Mesodermal cell (in vitro differentiated cells): ENCODE measurements at regions not wholly inside any gene's neighbourhood (a gene's known extent, or its start where the extent isn't known, plus 50 kb on each side); places are given as distances from the start of the nearest gene placed in this dataset.

Experiments
- H3K27ac ChIP-seq: 2 replicates; pipeline ENCODE4 v1.7.0; 2013; ENCODE audit warnings: mild to moderate bottlenecking, low read depth, low read length, moderate library complexity; ENCODE audit not compliant: severe bottlenecking
- H3K36me3 ChIP-seq: 2 replicates; pipeline ENCODE4 v1.7.1; 2013; ENCODE audit warnings: mild to moderate bottlenecking, low read length, moderate library complexity; ENCODE audit not compliant: control insufficient read depth, insufficient read depth
- H3K4me1 ChIP-seq: one replicate; pipeline ENCODE4 v1.7.1; 2013; ENCODE audit warnings: mild to moderate bottlenecking, low read length; ENCODE audit not compliant: insufficient read depth, control insufficient read depth, poor library complexity, severe bottlenecking
- H3K4me3 ChIP-seq: 2 replicates; pipeline ENCODE4 v1.7.0; 2013; ENCODE audit warnings: low read length, control low read depth, mild to moderate bottlenecking; ENCODE audit not compliant: insufficient read depth, poor library complexity, severe bottlenecking; ENCODE audit errors: extremely low read depth
- H3K9me3 ChIP-seq: 2 replicates; pipeline ENCODE4 v1.7.1; 2013; ENCODE audit warnings: mild to moderate bottlenecking, low read length, moderate library complexity; ENCODE audit not compliant: control insufficient read depth
- WGBS, 2 experiments: methylation state at CpG; one replicate each; pipeline ENCODE4 v1.1.5; 2013; ENCODE audit warnings: missing lambda C conversion rate in 2 of 2; ENCODE audit not compliant: insufficient coverage in 2 of 2; 5-methylcytosine and 5-hydroxymethylcytosine counted together

GRCh38 chr5:89374144-89374784, 491.3 kb upstream of the MEF2C start:
- H3K4me1 ChIP-seq: no peaks in the 10 kb centered on the region
- no CpG with 5 or more reads among the region's 1 CpG for WGBS, 2 experiments
- H3K36me3 ChIP-seq: no peaks in the 10 kb centered on the region
- no peak overlapping the region for H3K27ac ChIP-seq
- H3K4me3 ChIP-seq: no peak overlapping the region
- no peaks in the 10 kb centered on the region for H3K9me3 ChIP-seq

DNA sequence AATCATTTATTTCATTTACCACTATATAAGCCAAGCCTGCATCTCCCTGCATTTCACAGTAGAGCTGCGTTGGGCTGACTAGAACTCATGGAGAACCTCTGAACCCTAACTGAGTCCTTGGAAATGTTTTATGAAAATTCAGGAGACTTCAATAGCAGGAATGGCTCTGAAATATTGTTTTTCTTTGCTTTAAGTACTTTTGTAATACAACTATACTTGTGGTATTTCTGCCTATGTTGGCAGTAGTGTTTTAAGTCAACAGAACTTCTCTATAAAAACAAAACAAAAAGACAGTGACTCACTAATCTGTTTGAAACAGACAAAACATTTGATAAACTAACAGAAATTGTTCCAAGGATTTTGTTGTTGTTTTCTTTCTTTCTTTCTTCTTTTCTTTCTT, 489.2 kb upstream of the MEF2C start:
- H3K36me3 ChIP-seq: no peaks in the 10 kb centered on the region
- WGBS, 2 experiments: 100% methylated on average over 1 of the region's 1 CpG

DNA sequence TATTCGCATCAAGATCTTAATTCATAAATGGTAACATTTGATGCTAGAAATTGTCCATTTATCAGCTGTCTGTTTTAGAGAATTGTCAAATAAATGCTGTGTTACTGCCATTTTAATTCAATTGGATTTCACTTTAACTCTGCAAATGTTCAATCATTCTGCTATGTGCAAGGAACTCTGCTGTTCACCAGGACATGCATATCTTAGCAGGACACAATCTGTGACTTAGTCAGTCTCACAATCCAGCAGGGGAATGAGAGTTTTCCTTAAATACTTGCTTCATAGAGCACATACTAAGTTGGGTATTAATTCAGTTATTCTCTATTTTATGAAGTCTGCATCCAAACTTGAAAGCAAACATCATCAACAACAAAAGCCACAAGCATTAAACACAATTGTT, 488.7 kb upstream of the MEF2C start:
- no peaks in the 10 kb centered on the region for H3K36me3 ChIP-seq
- no peaks in the 10 kb centered on the region for H3K4me1 ChIP-seq
- no peaks in the 10 kb centered on the region for H3K9me3 ChIP-seq
- H3K27ac ChIP-seq: no peak overlapping the region
- no peak overlapping the region for H3K4me3 ChIP-seq
- WGBS, 2 experiments: no CpG with 5 or more reads among the region's 1 CpG

More for the DNA sequence above, 489.2 kb upstream of the MEF2C start:
- H3K27ac ChIP-seq: no peak overlapping the region
- no peak overlapping the region for H3K4me3 ChIP-seq
- no peaks in the 10 kb centered on the region for H3K9me3 ChIP-seq
- H3K4me1 ChIP-seq: no peaks in the 10 kb centered on the region

DNA sequence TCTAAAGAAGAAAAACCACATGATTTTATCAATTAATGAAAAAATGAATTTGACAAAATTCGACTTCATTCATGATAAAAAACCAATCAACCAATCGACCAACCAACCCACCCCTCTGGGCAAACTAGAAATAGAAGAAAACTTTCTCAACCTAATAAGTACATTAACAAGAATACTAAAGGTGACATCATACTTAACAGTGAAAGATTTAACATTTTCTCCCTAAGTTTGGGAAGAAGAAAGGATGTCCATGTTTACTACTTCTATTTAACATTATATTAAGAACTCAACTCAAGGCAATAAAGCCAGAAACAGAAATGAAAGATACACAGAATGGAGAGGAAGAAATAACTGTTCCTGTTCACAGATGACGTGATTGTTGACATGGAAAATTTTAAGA, 476.1 kb upstream of the MEF2C start:
- no peak overlapping the region for H3K27ac ChIP-seq
- H3K4me1 ChIP-seq: no peaks in the 10 kb centered on the region
- H3K36me3 ChIP-seq: no peaks in the 10 kb centered on the region
- H3K9me3 ChIP-seq: no peaks in the 10 kb centered on the region
- H3K4me3 ChIP-seq: no peak overlapping the region
- no CpG with 5 or more reads among the region's 3 CpGs for WGBS, 2 experiments

- no peaks in the 10 kb centered on the region for H3K36me3 ChIP-seq
- no peak overlapping the region for H3K27ac ChIP-seq
- H3K4me3 ChIP-seq: no peak overlapping the region
- WGBS, 2 experiments: 57 to 60% methylated on average over 1 of the region's 1 CpG
- no peaks in the 10 kb centered on the region for H3K9me3 ChIP-seq
- H3K4me1 ChIP-seq: no peaks in the 10 kb centered on the region
These were observed 471.0 kb upstream of the MEF2C start for GRCh38 chr5:89353837-89354551.

GRCh38 chr5:89351975-89352374, 469.0 kb upstream of the MEF2C start:
- no peaks in the 10 kb centered on the region for H3K9me3 ChIP-seq
- no peak overlapping the region for H3K4me3 ChIP-seq
- no peak overlapping the region for H3K27ac ChIP-seq
- H3K36me3 ChIP-seq: no peaks in the 10 kb centered on the region
- H3K4me1 ChIP-seq: no peaks in the 10 kb centered on the region

DNA sequence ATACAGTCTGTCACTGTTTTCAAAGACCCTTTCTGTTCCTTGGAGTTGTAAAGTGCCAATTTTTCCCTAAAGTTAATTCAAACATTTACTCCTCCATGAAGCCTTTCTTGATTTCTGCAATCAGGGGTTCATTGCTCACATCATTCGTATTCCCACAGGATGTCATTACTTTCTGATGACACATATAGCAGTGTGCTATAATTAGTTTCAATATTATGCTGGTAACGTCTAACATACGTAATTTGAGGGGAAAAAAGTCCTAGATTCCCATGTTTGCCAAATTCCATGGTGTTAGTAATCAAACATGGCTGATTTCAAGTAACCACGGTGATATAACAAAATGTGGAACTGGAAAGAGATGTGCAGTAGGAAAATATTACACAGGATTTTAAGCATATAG, 468.2 kb upstream of the MEF2C start:
- 88 to 100% methylated on average over 1 to 2 of the region's 4 CpGs for WGBS, 2 experiments
- H3K4me1 ChIP-seq: no peaks in the 10 kb centered on the region
- H3K4me3 ChIP-seq: no peak overlapping the region
- H3K27ac ChIP-seq: no peak overlapping the region
- H3K36me3 ChIP-seq: no peaks in the 10 kb centered on the region
- H3K9me3 ChIP-seq: no peaks in the 10 kb centered on the region

DNA sequence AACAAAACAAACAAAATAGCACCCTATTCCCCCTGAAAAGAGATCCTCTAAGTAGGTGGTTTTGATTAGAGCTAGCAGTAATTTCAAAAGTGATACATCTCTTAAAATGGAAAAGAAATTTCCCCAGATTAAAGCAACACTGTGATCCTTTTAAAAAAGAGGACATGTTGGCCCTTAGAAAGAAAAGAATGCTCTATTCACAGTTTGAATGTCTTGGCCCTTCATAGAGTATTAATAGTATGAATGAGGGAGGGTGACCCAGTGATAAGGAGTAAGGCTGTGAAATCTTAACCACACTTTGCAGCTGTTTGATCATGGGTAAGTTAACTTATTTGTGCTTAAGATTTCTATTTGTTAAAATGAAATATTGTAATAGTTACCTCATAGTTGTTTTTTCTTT, 467.7 kb upstream of the MEF2C start:
- no peaks in the 10 kb centered on the region for H3K4me1 ChIP-seq
- no peak overlapping the region for H3K4me3 ChIP-seq
- no peaks in the 10 kb centered on the region for H3K36me3 ChIP-seq
- no peak overlapping the region for H3K27ac ChIP-seq
- no peaks in the 10 kb centered on the region for H3K9me3 ChIP-seq

GRCh38 chr5:89349246-89349980, 466.4 kb upstream of the MEF2C start:
- Histone ChIP-seq H3K27ac (no peak overlapping the region), H3K4me3 (no peak overlapping the region), H3K36me3 (no peaks in the 10 kb centered on the region), H3K9me3 (no peaks in the 10 kb centered on the region), H3K4me1 (no peaks in the 10 kb centered on the region)
- WGBS, 2 experiments: 91% methylated on average over 1 of the region's 3 CpGs; no CpG with 5 or more reads in 1 of the 2 experiments

- no peaks in the 10 kb centered on the region for H3K9me3 ChIP-seq
- WGBS, 2 experiments: 100% methylated on average over 1 of the region's 1 CpG; no CpG with 5 or more reads in 1 of the 2 experiments
- H3K36me3 ChIP-seq: no peaks in the 10 kb centered on the region
- peaks cover 6% of the 10 kb centered on the region for H3K4me1 ChIP-seq
- no peak overlapping the region for H3K4me3 ChIP-seq
- no peak overlapping the region for H3K27ac ChIP-seq
These were observed 463.6 kb upstream of the MEF2C start for GRCh38 chr5:89346573-89346972.

DNA sequence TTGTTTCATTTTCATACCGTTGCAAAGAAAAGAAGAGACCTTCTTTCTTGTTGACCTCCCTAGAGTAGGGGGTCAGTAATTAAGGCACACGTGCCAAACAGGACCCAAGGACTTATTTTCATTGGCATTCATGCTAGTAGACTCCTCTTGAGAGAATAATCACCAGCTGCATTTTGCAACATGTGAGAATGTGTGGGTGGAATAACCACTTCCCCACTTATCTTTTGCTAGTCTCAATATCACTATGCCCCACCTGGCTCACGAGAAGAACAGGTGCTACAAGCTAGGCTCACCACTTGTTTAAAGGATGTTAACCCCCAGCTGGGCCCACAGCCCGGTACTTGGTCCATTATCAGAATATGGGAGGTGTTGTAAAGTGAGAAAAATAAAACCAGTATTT, 460.7 kb upstream of the MEF2C start:
- no peaks in the 10 kb centered on the region for H3K9me3 ChIP-seq
- H3K4me3 ChIP-seq: no peak overlapping the region
- peaks cover 6% of the 10 kb centered on the region for H3K4me1 ChIP-seq
- H3K27ac ChIP-seq: no peak overlapping the region
- 75 to 80% methylated on average over 1 to 2 of the region's 4 CpGs for WGBS, 2 experiments
- H3K36me3 ChIP-seq: no peaks in the 10 kb centered on the region
